GM19395 (cell line): ENCODE measurements at regions not wholly inside any gene's neighbourhood (a gene's known extent, or its start where the extent isn't known, plus 50 kb on each side); places are given as distances from the start of the nearest gene placed in this dataset.

ENCODE experiments used
- ATAC-seq: cut with Tn5 transposase; IDR thresholded peaks from one replicate; pipeline ENCODE4 v1.9.1; 2021; ENCODE audit warnings: mild to moderate bottlenecking, moderate library complexity; ENCODE audit not compliant: unreplicated experiment

DNA sequence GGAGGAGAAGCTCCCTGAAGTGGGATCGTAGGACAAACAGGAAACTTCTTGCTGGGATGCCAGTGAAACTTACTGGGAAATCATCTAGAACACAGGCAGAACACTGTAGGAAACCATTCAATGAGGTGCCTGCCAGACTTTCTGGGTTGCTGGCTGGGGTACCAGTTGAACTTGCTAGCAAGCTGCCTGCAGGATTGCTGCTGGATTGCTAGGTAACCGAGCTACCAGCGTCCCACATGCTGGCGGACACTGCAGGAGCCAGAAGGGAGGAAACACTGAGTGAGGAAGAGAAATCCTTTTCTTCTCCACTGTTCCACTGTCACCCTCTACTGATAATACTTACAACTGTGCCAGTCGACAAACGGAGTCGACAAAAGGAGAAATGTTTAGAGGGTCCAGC is 91.3 kb upstream of the SLC35B3 start:
- ATAC-seq: no peak

DNA sequence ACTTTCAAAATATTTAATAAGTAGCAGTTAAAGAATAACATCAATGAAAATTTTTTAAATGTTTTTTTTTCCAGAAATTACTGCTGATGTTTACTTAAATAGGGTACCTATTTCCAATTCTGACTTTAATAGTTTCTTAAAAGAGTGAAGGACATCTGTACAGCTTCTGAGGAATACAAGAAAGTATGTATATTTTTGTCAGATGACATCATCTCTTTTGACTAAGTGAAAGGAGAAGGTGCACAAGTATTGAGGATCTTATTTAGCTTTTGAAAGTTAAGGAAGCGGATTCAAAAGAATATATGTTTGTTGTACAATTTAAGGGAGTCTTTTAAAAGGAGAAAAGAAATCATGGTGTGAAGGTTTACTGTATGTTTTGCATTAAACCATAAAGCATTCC is 90.0 kb upstream of the SLC35B3 start:
- ATAC-seq: no peak

DNA sequence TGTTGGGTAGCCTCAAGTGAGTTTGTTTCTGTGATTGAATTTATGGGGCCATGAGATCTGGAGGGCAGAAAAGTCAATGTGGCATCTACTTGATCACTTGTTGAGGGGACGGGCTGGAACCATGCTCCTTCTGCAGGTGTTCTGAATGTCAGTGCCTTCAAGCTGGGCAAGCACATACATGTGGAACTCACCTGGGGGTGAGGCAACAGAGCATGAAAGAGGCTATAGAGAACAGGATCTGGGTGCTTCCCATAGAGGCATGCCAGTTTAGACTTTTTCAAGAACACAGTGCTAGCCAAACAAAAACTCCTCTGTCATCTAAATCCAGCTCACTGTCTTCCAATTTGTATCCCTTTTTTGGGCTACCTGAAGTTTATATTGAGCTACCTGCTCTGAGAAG is 77.8 kb upstream of the SLC35B3 start:
- ATAC-seq: no peak

DNA sequence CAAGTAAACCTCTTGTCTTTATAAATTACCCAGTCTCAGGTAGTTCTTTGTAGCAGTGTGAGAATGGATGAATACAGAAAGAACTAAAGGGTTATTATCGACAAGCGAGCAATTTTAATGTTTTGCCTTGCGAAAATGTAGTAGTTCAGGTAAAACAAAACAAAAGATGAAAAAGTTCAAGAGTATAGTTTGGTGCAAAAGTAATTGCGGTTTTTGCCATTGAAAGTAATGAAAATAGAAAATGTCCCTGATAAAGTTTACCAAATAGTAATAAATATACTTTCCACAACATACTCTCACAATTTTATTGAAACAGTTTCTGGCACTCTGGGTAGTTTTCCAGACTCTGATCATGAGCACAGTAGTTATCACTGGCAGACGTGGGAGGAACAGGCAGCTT is 71.9 kb upstream of the SLC35B3 start:
- no peak for ATAC-seq

DNA sequence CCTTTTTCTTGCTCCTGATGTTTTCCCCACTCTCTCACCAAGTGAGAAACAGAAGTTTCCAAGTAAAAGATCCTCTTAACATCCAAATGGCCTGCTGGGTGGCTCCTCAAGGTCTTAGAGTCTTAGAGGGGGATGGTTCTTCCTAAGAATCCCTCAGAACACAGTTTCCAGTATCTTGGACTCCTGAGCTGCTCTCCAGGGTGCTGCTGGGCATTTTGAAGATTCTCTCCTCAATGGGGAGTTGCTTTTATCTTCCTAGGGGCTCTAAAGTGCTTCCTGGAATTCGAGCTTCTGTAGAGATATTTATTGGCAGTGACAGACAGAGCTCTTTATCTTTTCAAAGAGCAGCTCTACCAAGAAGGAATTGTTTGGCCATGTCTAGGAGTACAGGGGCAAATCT is 70.8 kb upstream of the SLC35B3 start:
- no peak for ATAC-seq

DNA sequence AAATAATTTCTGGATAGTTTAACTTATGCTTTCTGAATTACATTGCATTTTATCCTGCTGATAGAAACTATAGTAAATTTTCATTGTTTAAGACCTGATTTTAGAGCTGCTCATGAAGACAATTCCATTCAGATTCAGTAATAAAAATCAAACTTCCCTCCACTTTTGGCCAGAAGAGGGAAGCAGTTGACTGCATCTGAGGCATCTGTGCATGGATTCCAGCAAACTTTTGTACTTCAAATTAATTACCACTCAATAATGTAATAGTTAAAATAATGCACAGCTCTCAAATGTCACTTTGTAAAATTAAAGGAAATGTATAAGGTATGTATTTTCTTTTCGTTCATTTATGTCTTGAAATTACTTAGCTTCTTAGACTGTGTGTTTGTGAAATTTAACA is 64.2 kb upstream of the SLC35B3 start:
- ATAC-seq: no peak

DNA sequence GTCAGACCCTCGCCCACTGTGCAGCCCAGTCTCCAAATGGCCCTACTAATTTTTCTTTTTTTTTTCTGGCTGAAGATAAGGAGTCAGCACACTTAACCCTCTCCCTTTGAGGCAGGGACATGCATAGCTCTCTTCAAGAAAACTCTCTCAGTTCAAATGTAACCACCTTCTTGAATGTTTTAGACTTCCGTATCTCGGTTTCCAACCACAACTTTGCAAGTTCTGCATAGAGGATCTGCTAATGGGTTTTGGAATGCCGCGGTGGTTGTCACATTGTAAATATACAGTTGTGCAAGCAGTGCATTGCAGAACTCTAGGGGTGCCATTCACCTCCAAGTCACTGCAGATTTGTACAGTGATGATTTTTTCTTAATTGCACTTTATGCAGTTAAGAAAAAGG is 59.4 kb upstream of the SLC35B3 start:
- no peak for ATAC-seq

DNA sequence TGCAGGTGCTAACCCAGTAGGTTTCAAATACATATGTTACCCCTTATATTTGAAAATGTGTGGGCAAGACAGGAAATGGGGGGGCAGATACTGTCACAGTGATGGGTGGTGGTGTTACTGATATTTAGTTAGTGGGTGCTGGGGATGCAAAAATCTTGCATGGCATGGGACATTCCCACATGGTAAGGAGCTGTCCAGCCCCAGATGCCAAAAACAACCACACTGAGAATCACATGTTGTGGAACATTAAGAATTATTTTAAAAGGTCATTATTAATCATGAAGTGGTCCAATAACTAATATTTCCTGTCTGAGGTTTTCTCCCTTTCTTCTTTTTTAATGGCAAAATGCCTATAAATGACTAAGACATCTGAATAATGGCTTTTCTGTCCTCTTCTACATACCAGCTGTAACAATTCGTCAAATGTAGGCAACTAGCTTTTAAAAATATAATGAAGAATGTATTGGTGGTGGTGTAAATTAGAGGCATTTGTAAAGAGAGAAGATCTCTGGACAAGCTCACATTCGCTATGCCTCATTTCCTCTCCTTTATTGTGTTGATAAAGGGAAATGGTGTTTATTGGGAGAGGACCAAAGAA is 57.3 kb upstream of the SLC35B3 start:
- ATAC-seq: no peak
